OCI-LY1 (cell line): ENCODE measurements at regions not wholly inside any gene's neighbourhood (a gene's known extent, or its start where the extent isn't known, plus 50 kb on each side); places are given as distances from the start of the nearest gene placed in this dataset.

ENCODE experiments used
- CTCF ChIP-seq: fragments of 200-600 bp; sonication (generic), shearing (Covaris generic); IDR thresholded peaks from 2 replicates; pipeline ENCODE4 v1.5.1; 2017; ENCODE audit warnings: mild to moderate bottlenecking, antibody characterized with exemption, low read length, moderate library complexity, mixed read lengths
- EZH2 ChIP-seq: fragments of 200-600 bp; sonication (generic), shearing (Covaris generic); IDR thresholded peaks from 2 replicates; pipeline ENCODE4 v1.8.0; 2017; ENCODE audit warnings: borderline replicate concordance, mixed run types, mild to moderate bottlenecking, antibody characterized with exemption, low read length, moderate library complexity, mixed read lengths

GRCh38 chr4:53767482-53767881 is 176.2 kb upstream of the LNX1 start:
- TF ChIP-seq CTCF (no peak), EZH2 (no peak)
